BLaER1 treated with 17β-estradiol and CSF1 and Interleukin-3, amounts not matched to agents 10 nM and 100 nM (cell line): ENCODE measurements at regions not wholly inside any gene's neighbourhood (a gene's known extent, or its start where the extent isn't known, plus 50 kb on each side); places are given as distances from the start of the nearest gene placed in this dataset.

Source experiments
- H3K27ac ChIP-seq, 11 experiments: shearing (Covaris generic); formaldehyde crosslinking; 2 replicates each; pipeline ENCODE4 v1.8.1; 2022
- H3K27me3 ChIP-seq, 11 experiments: shearing (Covaris generic); formaldehyde crosslinking; 2 replicates each; pipeline ENCODE4 v1.8.1; 2022
- H3K36me3 ChIP-seq, 11 experiments: shearing (Covaris generic); formaldehyde crosslinking; 2 replicates each; pipeline ENCODE4 v1.8.1; 2022
- H3K4me1 ChIP-seq, 10 experiments: shearing (Covaris generic); formaldehyde crosslinking; 2 replicates each; pipeline ENCODE4 v1.8.1; 2022
- H3K4me2 ChIP-seq, 11 experiments: shearing (Covaris generic); formaldehyde crosslinking; 2 replicates each; pipeline ENCODE4 v1.8.1; 2022
- H3K4me3 ChIP-seq, 10 experiments: shearing (Covaris generic); formaldehyde crosslinking; 2 replicates each; pipeline ENCODE4 v1.8.1; 2022
- H3K9ac ChIP-seq, 11 experiments: shearing (Covaris generic); formaldehyde crosslinking; 2 replicates each; pipeline ENCODE4 v1.8.1; 2022
- H3K9me3 ChIP-seq, 11 experiments: shearing (Covaris generic); formaldehyde crosslinking; replicated peaks in 1 of 11; 2 replicates each; pipeline ENCODE4 v1.8.1; 2022
- H4K20me1 ChIP-seq, 11 experiments: shearing (Covaris generic); formaldehyde crosslinking; 2 replicates each; pipeline ENCODE4 v1.8.1; 2022
- Cebpa-rat ChIP-seq, 11 experiments: shearing (Covaris generic); IDR thresholded peaks; 2 replicates each; pipeline ENCODE4 v1.8.1; 2022

- H3K27me3 ChIP-seq: peaks cover 0 to 73% (median 4%) of the 10 kb centered on the region in 11 experiments; a peak in 10 of 22 replicates
- H4K20me1 ChIP-seq: no peaks in the 10 kb centered on the region; a peak in 2 of 22 replicates
- TF ChIP-seq Cebpa-rat (IDR thresholded peaks at IDR 0.05): no peak
- no peak overlapping the region for H3K9ac ChIP-seq
- H3K36me3 ChIP-seq: no peaks in the 10 kb centered on the region
- H3K27ac ChIP-seq: no peak overlapping the region
- H3K4me2 ChIP-seq: no peak overlapping the region
- no peaks in the 10 kb centered on the region for H3K4me1 ChIP-seq
- H3K4me3 ChIP-seq: no peak overlapping the region
- no peaks in the 10 kb centered on the region for H3K9me3 ChIP-seq
Measured at GRCh38 chr14:26173581-26174110, 424.2 kb downstream of the NOVA1 start.

- Histone ChIP-seq H4K20me1 (no peaks in the 10 kb centered on the region; a peak in 2 of 22 replicates), H3K9ac (no peak overlapping the region), H3K27ac (no peak overlapping the region), H3K9me3 (no peaks in the 10 kb centered on the region), H3K36me3 (no peaks in the 10 kb centered on the region), H3K4me2 (no peak overlapping the region), H3K4me1 (no peaks in the 10 kb centered on the region), H3K27me3 (peaks cover 0 to 64% (median 4%) of the 10 kb centered on the region in 11 experiments; a peak in 10 of 22 replicates), H3K4me3 (no peak overlapping the region)
- TF ChIP-seq Cebpa-rat (IDR thresholded peaks at IDR 0.05): no peak
Measured at GRCh38 chr14:26172396-26172795, 425.4 kb downstream of the NOVA1 start.

- Histone ChIP-seq H3K4me2 (no peak overlapping the region), H3K9me3 (no peaks in the 10 kb centered on the region), H3K4me3 (no peak overlapping the region), H3K9ac (no peak overlapping the region), H3K4me1 (no peaks in the 10 kb centered on the region), H4K20me1 (no peaks in the 10 kb centered on the region; a peak in 2 of 22 replicates), H3K27me3 (peaks cover 0 to 57% (median 3%) of the 10 kb centered on the region in 11 experiments; a peak in 10 of 22 replicates), H3K27ac (no peak overlapping the region), H3K36me3 (no peaks in the 10 kb centered on the region)
- no peak for TF ChIP-seq Cebpa-rat (IDR thresholded peaks at IDR 0.05)
Measured at GRCh38 chr14:26170885-26171284, 426.9 kb downstream of the NOVA1 start.

- H3K4me1 ChIP-seq: no peaks in the 10 kb centered on the region
- no peaks in the 10 kb centered on the region for H4K20me1 ChIP-seq
- H3K9ac ChIP-seq: no peak overlapping the region
- H3K27ac ChIP-seq: no peak overlapping the region
- no peak overlapping the region for H3K4me2 ChIP-seq
- H3K9me3 ChIP-seq: peaks cover 0 to 11% (median 0%) of the 10 kb centered on the region in 11 experiments; a peak in 5 of 22 replicates
- H3K36me3 ChIP-seq: no peaks in the 10 kb centered on the region
- no peak for TF ChIP-seq Cebpa-rat (IDR thresholded peaks at IDR 0.05)
- peaks cover 0 to 10% (median 0%) of the 10 kb centered on the region in 11 experiments; a peak in 1 of 22 replicates for H3K27me3 ChIP-seq
- no peak overlapping the region for H3K4me3 ChIP-seq
Measured at GRCh38 chr14:26163761-26164160, 434.1 kb downstream of the NOVA1 start.

- H4K20me1 ChIP-seq: no peaks in the 10 kb centered on the region
- no peaks in the 10 kb centered on the region for H3K27me3 ChIP-seq
- H3K4me2 ChIP-seq: no peak overlapping the region
- H3K9me3 ChIP-seq: peaks cover 3 to 26% (median 16%) of the 10 kb centered on the region in 11 experiments; a peak in 18 of 22 replicates
- H3K9ac ChIP-seq: no peak overlapping the region
- H3K4me1 ChIP-seq: no peaks in the 10 kb centered on the region
- H3K27ac ChIP-seq: no peak overlapping the region
- no peaks in the 10 kb centered on the region for H3K36me3 ChIP-seq
- no peak for TF ChIP-seq Cebpa-rat (IDR thresholded peaks at IDR 0.05)
- no peak overlapping the region for H3K4me3 ChIP-seq
Measured at GRCh38 chr14:26157517-26157916, 440.3 kb downstream of the NOVA1 start.

- Histone ChIP-seq H3K27ac (no peak overlapping the region), H3K4me1 (peaks cover 0 to 5% (median 0%) of the 10 kb centered on the region in 10 experiments; a peak in 1 of 20 replicates), H3K4me2 (no peak overlapping the region), H3K9me3 (no peaks in the 10 kb centered on the region), H3K36me3 (no peaks in the 10 kb centered on the region), H4K20me1 (no peaks in the 10 kb centered on the region), H3K27me3 (no peaks in the 10 kb centered on the region), H3K9ac (no peak overlapping the region), H3K4me3 (no peak overlapping the region)
- TF ChIP-seq Cebpa-rat (IDR thresholded peaks at IDR 0.05): no peak
Measured at GRCh38 chr14:26143057-26143456, 454.8 kb downstream of the NOVA1 start.

GRCh38 chr14:26138764-26139445 lies 458.9 kb downstream of the NOVA1 start:
- Histone ChIP-seq H3K27ac (no peak overlapping the region), H3K4me3 (no peak overlapping the region), H3K36me3 (no peaks in the 10 kb centered on the region), H4K20me1 (no peaks in the 10 kb centered on the region), H3K4me1 (peaks cover 0 to 5% (median 0%) of the 10 kb centered on the region in 10 experiments; a peak in 1 of 20 replicates), H3K9ac (no peak overlapping the region), H3K9me3 (peaks cover 0 to 11% (median 6%) of the 10 kb centered on the region in 11 experiments; a peak in 9 of 22 replicates), H3K4me2 (peak overlapping the region in 1 of 11 experiments; percentile 27; a peak in 1 of 22 replicates), H3K27me3 (no peaks in the 10 kb centered on the region)
- TF ChIP-seq Cebpa-rat (IDR thresholded peaks at IDR 0.05): no peak

GRCh38 chr14:26137161-26137560 lies 460.7 kb downstream of the NOVA1 start:
- H3K27ac ChIP-seq: no peak overlapping the region
- no peak overlapping the region for H3K4me3 ChIP-seq
- H3K36me3 ChIP-seq: no peaks in the 10 kb centered on the region
- peaks cover 0 to 5% (median 0%) of the 10 kb centered on the region in 10 experiments; a peak in 1 of 20 replicates for H3K4me1 ChIP-seq
- no peaks in the 10 kb centered on the region for H4K20me1 ChIP-seq
- H3K27me3 ChIP-seq: no peaks in the 10 kb centered on the region
- peaks cover 0 to 11% (median 6%) of the 10 kb centered on the region in 11 experiments; a peak in 9 of 22 replicates for H3K9me3 ChIP-seq
- no peak overlapping the region for H3K4me2 ChIP-seq
- no peak overlapping the region for H3K9ac ChIP-seq
- no peak for TF ChIP-seq Cebpa-rat (IDR thresholded peaks at IDR 0.05)

GRCh38 chr14:26132061-26132645 lies 465.7 kb downstream of the NOVA1 start:
- Histone ChIP-seq H3K9me3 (peaks cover 0 to 4% (median 2%) of the 10 kb centered on the region in 11 experiments; a peak in 9 of 22 replicates), H3K4me3 (no peak overlapping the region), H3K36me3 (no peaks in the 10 kb centered on the region), H3K4me1 (peaks cover 0 to 18% (median 7%) of the 10 kb centered on the region in 10 experiments; a peak in 12 of 20 replicates), H3K27me3 (no peaks in the 10 kb centered on the region), H4K20me1 (no peaks in the 10 kb centered on the region), H3K9ac (no peak overlapping the region), H3K27ac (no peak overlapping the region), H3K4me2 (no peak overlapping the region)
- no peak for TF ChIP-seq Cebpa-rat (IDR thresholded peaks at IDR 0.05)
